MCF 10A (cell line): ENCODE measurements at regions not wholly inside any gene's neighbourhood (a gene's known extent, or its start where the extent isn't known, plus 50 kb on each side); places are given as distances from the start of the nearest gene placed in this dataset.

Source experiments
- BruUV-seq: library from RNA; stranded (reverse); fragments of 400-500 nt; replicated peaks from 2 replicates; lab custom pipeline; 2021; lab: Mats Ljungman, UMichigan
- CTCF ChIA-PET: fragments of 300-600 bp; sonication (Branson Sonifier 250); formaldehyde crosslinking; extraction: SDS; loops from one replicate; lab custom pipeline; 2021; ENCODE audit warnings: antibody characterized with exemption, inconsistent platforms; lab: Yijun Ruan, JAX
- POLR2A ChIA-PET: fragments of 300-600, 350-650 bp; sonication (Branson Sonifier 250); formaldehyde crosslinking; extraction: SDS; loops from one replicate; lab custom pipeline; 2020; ENCODE audit warnings: antibody characterized with exemption, inconsistent platforms; lab: Yijun Ruan, JAX
- DNase-seq: peaks from one replicate; pipeline ENCODE4 v3.0.0-alpha.2; 2018; ENCODE audit not compliant: unreplicated experiment
- H3K27ac Mint-ChIP-seq: one replicate; pipeline ENCODE4 v1.8.0; 2022; ENCODE audit warnings: mild to moderate bottlenecking, low read depth, mixed read lengths; ENCODE audit not compliant: unreplicated experiment
- H3K27me3 Mint-ChIP-seq: one replicate; pipeline ENCODE4 v1.8.0; 2022; ENCODE audit warnings: mixed read lengths; ENCODE audit not compliant: insufficient read depth, unreplicated experiment
- H3K36me3 Mint-ChIP-seq: one replicate; pipeline ENCODE4 v1.8.0; 2022; ENCODE audit warnings: mild to moderate bottlenecking, moderate library complexity, mixed read lengths; ENCODE audit not compliant: insufficient read depth, unreplicated experiment
- H3K4me1 Mint-ChIP-seq: one replicate; pipeline ENCODE4 v1.8.0; 2022; ENCODE audit warnings: mixed read lengths; ENCODE audit not compliant: insufficient read depth, unreplicated experiment
- H3K4me3 Mint-ChIP-seq: one replicate; pipeline ENCODE4 v1.8.0; 2022; ENCODE audit warnings: mild to moderate bottlenecking, moderate library complexity, mixed read lengths; ENCODE audit not compliant: unreplicated experiment
- H3K9me3 Mint-ChIP-seq: one replicate; pipeline ENCODE4 v1.8.0; 2022; ENCODE audit warnings: mixed read lengths; ENCODE audit not compliant: unreplicated experiment
- intact Hi-C: fragments of 100-400 bp; cut with micrococcal nuclease; formaldehyde crosslinking; loops from 2 replicates; pipeline ENCODE4 v1.14.1; 2022
- TF ChIP-seq, protein P1 (sequence below): fragments of 200-600 bp; IDR thresholded peaks from one replicate; pipeline ENCODE4 v1.8.0; 2022; ENCODE audit warnings: antibody characterized with exemption, mild to moderate bottlenecking; ENCODE audit not compliant: unreplicated experiment

DNA sequence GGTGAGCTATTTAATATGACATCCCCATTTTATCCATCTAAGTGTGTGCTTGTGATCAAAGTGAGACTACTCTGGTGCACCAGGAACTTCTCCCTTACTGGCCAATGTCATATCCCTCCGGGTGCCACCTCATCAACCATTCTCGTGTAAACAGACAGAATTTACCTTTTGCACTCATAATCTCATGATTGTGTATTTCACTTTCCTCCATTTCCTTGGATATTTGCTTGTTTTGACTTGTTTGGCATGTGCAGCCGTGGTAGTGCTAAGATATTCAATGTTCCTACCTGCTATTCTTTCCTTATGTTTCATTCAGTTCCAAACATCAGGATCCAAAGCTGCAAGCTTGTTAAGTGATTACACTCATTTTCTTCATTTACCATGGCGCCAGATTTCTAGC lies 280.5 kb upstream of the SP8 start:
- no TSS peak for BruUV-seq
- ChIA-PET CTCF (interaction anchor here (0.9 kb wide), 1 partner anchor 22 kb away, joined by 3 read pairs; no protein-coding TSS in a partner anchor), POLR2A (interaction anchor here (0.6 kb wide), 1 partner anchor 39 kb away, joined by 3 read pairs; no protein-coding TSS in a partner anchor)
- TF ChIP-seq, protein P1, sequence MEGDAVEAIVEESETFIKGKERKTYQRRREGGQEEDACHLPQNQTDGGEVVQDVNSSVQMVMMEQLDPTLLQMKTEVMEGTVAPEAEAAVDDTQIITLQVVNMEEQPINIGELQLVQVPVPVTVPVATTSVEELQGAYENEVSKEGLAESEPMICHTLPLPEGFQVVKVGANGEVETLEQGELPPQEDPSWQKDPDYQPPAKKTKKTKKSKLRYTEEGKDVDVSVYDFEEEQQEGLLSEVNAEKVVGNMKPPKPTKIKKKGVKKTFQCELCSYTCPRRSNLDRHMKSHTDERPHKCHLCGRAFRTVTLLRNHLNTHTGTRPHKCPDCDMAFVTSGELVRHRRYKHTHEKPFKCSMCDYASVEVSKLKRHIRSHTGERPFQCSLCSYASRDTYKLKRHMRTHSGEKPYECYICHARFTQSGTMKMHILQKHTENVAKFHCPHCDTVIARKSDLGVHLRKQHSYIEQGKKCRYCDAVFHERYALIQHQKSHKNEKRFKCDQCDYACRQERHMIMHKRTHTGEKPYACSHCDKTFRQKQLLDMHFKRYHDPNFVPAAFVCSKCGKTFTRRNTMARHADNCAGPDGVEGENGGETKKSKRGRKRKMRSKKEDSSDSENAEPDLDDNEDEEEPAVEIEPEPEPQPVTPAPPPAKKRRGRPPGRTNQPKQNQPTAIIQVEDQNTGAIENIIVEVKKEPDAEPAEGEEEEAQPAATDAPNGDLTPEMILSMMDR, result no peak
- no peak for DNase-seq
- Mint-ChIP-seq H3K9me3 (no peaks in the 10 kb centered on the region), H3K27me3 (no peaks in the 10 kb centered on the region), H3K27ac (no peak overlapping the region), H3K4me1 (peaks cover 23% of the 10 kb centered on the region), H3K4me3 (no peak overlapping the region), H3K36me3 (no peaks in the 10 kb centered on the region)
- intact Hi-C loops, result no loop called here

DNA sequence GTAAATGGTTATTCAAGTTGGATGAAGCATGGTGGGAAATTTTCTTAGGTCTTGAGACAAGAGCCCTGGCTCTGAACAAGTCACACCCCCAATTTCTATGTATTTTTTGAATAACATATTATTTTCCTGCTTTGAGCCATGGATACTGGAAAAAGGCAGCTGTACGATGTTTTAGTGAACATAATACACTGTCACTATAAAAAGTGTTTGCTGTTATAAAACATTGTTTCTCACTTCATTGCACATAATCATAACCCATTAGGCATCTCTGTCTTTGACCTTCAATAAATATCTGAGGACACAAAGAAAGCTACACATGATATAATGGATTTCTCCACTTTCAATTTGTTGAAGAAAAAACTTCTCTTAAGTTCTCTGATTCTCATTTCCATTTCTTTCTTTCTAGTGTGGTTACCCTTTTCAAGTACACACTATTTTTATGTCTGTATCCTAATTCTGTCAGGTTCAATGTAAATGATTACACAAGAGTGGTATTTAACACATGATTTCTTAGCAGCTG lies 283.9 kb upstream of the SP8 start:
- POLR2A ChIA-PET, result interaction anchor here (0.8 to 1.0 kb wide), 2 partner anchors 14 to 36 kb away, joined by 3 read pairs; no protein-coding TSS in a partner anchor
- TF ChIP-seq, protein P1, result no peak
- Mint-ChIP-seq H3K27ac (no peak overlapping the region), H3K27me3 (no peaks in the 10 kb centered on the region), H3K4me3 (no peak overlapping the region), H3K36me3 (no peaks in the 10 kb centered on the region), H3K9me3 (no peaks in the 10 kb centered on the region), H3K4me1 (peaks cover 6% of the 10 kb centered on the region)
- DNase-seq, result no peak
- intact Hi-C loops, result no loop called here
- CTCF ChIA-PET, result interaction anchor here (0.6 kb wide), 2 partner anchors 9 to 35 kb away, joined by 3 read pairs; no protein-coding TSS in a partner anchor
- BruUV-seq, result no TSS peak

DNA sequence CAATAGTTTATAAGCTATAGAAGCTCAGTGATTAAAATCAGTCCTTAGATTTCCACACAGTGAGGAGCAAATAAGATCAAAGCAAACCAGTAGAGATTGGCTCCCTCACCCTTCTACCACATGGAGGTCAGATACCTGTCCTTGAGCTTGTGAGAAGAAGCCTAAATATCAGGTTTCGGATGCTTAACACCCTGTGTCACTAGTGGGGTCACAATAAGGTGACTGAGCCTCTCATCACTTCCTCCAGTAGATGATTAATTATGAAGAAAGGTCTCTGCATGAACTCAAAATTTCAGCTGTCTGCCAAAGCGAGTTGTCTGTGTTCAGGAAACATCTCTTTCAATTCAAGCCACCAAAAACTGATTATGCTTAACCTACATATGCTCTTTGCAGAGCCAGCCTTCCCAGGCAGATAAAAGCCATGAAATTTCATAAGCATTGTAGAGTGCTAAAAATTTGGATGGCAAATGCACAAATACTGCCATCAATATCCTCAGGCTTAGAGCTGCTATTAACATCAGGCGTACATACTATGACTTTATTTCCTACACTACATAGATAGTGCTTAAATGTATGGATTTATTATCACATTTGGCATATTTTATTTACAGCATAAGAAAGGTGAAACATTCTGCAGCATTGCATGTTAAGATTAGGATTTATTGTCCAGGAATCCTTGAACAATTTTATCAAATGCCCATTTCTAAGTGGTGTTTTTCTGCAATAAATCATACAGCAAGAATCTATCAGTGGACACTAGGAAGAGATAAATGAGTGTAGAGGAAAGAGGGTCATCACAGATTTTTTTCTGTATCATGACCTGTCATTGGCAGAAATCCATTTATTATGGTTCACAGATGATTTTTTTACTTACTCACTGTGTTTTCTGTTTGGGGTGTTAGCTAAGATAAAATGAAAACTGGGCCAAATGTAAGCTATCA lies 285.1 kb upstream of the SP8 start:
- no TSS peak for BruUV-seq
- no peak for DNase-seq
- TF ChIP-seq, protein P1, result no peak
- ChIA-PET POLR2A (interaction anchor here (0.8 kb wide), 1 partner anchor 13 kb away, joined by 3 read pairs; no protein-coding TSS in a partner anchor), CTCF (interaction anchor here (0.6 to 1.1 kb wide), 2 partner anchors 10 to 27 kb away, joined by 3 to 6 read pairs; no protein-coding TSS in a partner anchor)
- Mint-ChIP-seq H3K9me3 (no peaks in the 10 kb centered on the region), H3K4me1 (peaks cover 6% of the 10 kb centered on the region), H3K27ac (no peak overlapping the region), H3K27me3 (no peaks in the 10 kb centered on the region), H3K36me3 (no peaks in the 10 kb centered on the region), H3K4me3 (no peak overlapping the region)
- intact Hi-C loops, result no loop called here

DNA sequence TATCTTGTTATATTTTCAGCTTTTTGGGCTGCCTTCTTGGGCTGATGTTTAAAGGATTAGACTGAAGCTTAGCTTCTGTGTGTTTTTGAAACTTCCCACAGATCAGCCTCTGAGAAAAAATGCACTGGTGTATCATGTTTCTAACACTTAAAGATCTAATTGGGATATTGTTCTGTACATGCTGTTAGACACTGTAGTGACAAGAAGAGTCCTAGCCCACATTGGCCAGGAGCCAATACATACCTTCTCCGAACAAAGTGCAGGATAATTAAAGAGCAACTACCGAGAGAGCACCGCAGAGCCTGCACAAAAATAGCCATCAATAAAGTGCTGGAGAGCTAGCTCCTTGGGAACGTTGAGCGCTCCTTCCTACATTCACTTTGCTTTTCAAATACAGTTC lies 289.4 kb upstream of the SP8 start:
- no peak for DNase-seq
- no TSS peak for BruUV-seq
- H3K4me1 Mint-ChIP-seq, result peaks cover 5% of the 10 kb centered on the region
- no peaks in the 10 kb centered on the region for H3K27me3 Mint-ChIP-seq
- H3K36me3 Mint-ChIP-seq, result no peaks in the 10 kb centered on the region
- TF ChIP-seq, protein P1, result no peak
- no peaks in the 10 kb centered on the region for H3K9me3 Mint-ChIP-seq
- ChIA-PET CTCF (interaction anchor here (0.7 kb wide), 1 partner anchor 16 kb away, joined by 3 read pairs; no protein-coding TSS in a partner anchor), POLR2A (interaction anchor here (1.6 kb wide), 1 partner anchor 31 kb away, joined by 3 read pairs; no protein-coding TSS in a partner anchor)
- no peak overlapping the region for H3K27ac Mint-ChIP-seq
- no peak overlapping the region for H3K4me3 Mint-ChIP-seq
- intact Hi-C loops, result loop anchor here (5.0 kb wide), 1 partner anchor 806 kb away; no protein-coding TSS in a partner anchor
